ENCODE measurements at regions not wholly inside any gene's neighbourhood (a gene's known extent, or its start where the extent isn't known, plus 50 kb on each side); places are given as distances from the start of the nearest gene placed in this dataset.

GRCh38 chr2:188892636-188893035, 81.5 kb upstream of the COL3A1 start:
- TF ChIP-seq CTCF (conservative IDR thresholded peaks at IDR 0.05; ENCODE audit: low read depth in 2 of 2) (no peak), EZH2 (IDR thresholded peaks at IDR 0.05; ENCODE audit: low read depth, unreplicated experiment) (no peak), EZH2phosphoT487 (IDR thresholded peaks at IDR 0.05; ENCODE audit: unreplicated experiment) (no peak), POLR2AphosphoS5 (IDR thresholded peaks at IDR 0.05; ENCODE audit: low read depth) (no peak), ETS1 (IDR thresholded peaks at IDR 0.05) (no peak), REST (IDR thresholded peaks at IDR 0.05; ENCODE audit: unreplicated experiment) (no peak), JUNB (IDR thresholded peaks at IDR 0.05; ENCODE audit: unreplicated experiment) (no peak), NANOG (IDR thresholded peaks at IDR 0.05; ENCODE audit: borderline replicate concordance) (no peak), CREB1 (CRISPR knock-in tag; IDR thresholded peaks at IDR 0.05; ENCODE audit: low read depth) (no peak)
